NCI-H2107 (cell line): ENCODE measurements at regions not wholly inside any gene's neighbourhood (a gene's known extent, or its start where the extent isn't known, plus 50 kb on each side); places are given as distances from the start of the nearest gene placed in this dataset.
"Not testable (repeated sequence)": the region's sequence is repeated elsewhere in the genome, so short reads cannot be mapped to it uniquely, and the experiment has no call there.

ENCODE experiments used
- DNase-seq: peaks from one replicate; lab custom pipeline; 2025; lab: John Stamatoyannopoulos, UW

DNA sequence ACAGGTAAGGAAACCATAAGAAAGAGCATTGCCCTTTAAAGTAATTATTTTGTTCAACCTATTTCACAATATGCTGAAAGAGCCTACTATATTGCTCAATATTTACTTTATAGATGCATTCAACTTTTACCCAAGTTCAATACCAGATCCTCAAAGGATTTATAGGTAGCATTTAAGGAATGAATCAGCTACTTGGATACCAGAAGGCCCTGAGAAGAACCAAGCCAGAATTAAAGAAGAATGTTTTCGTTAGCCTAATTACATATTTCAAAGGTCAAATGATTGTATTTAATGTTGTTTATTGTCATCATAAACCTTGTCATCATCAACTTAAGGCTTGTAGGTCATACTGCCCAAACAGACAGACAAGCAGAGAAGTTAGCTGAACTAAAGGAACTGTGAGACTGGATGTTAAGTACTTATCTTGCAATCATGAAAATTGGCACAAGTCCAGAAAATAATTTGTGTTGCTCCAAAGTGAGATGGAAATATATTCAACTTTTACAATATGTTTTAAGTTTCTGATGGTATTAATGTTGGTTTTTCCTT is 636.7 kb downstream of the RFPL4B start:
- no peak for DNase-seq

- DNase-seq = no peak
Measured at GRCh38 chr6:112984899-112985298, 637.8 kb downstream of the RFPL4B start.

DNA sequence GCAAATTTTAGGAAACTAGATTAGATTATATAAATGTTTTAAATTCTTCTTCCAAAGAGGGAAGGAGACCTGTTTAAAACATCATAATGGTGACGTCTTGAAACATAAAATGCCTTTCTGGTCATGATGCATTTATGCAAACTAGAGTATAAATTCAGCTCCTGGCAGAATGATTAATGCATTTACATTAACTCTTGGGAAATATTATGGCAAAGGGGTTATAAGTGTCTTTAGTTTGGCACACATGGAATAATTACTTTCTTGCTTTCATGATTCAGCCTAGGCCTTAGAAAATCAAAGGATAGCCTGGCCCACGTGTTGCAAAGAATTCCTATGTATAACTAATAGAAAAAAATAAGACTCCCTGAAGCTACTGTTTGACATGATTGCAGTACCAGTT is 639.2 kb downstream of the RFPL4B start:
- DNase-seq = no peak

GRCh38 chr6:112988748-112989147 is 641.6 kb downstream of the RFPL4B start:
- DNase-seq = no peak

- DNase-seq = no peak
Measured at GRCh38 chr6:112990971-112991370, 643.8 kb downstream of the RFPL4B start.

DNA sequence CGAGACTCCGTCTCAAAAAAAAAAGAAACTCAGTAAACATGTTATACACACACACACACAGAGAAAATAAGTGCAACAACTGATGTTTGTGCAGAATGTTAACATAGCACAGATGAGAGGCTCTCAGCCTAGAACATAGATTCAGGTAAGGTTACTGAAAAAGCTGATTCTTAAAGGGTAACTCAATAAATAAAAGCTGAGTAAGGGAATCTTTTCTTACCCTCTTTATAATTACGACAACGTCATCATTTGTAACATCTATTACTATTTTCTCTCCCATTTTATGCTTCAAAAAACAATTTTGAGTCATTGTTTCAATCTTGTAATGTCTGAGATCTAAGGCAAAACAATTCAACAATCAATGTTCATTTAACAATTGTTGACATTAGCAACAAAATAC is 644.8 kb downstream of the RFPL4B start:
- no peak for DNase-seq

- no peak for DNase-seq
Measured at GRCh38 chr6:112997421-112998085, 650.4 kb downstream of the RFPL4B start.

- DNase-seq = no peak
Measured at GRCh38 chr6:113004054-113004453, 656.9 kb downstream of the RFPL4B start.

GRCh38 chr6:113004470-113005270 is 657.5 kb downstream of the RFPL4B start:
- DNase-seq = no peak

DNA sequence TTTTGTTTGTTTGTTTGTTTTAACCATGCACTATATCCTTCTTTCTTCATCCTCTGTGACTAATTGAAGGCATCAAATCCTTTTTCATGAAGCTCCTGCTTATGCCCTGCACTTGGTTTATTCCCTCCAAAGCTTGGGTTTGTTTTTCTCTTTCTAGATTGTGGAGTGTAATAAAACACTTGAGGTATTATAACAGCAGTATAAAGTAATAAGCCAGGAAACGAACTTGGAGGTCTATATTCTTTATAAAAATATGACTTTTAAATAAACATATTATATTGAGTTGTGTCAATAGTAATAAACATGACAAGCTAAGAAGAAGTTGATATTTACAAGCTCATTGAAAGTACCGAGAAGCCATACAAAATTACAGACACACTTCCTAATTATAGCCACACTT is 659.4 kb downstream of the RFPL4B start:
- no peak for DNase-seq

DNA sequence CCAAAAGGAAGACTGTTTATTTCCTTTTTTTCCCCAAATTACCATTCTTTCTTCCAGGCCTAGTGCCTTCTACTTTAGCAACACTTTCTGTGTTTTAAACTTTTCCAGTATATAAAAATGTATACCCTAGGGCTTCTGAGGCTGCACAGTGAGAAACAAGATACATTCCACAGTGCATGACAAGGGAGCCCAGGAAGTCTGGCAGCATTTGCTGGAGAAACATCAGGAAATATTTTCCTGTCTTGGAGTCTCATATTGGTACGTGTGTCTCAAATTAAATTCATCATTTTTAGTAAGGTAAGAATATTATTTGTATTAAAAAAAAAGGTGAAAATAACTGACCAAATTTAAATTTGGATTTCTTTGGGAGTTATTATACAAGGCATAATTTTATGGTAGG is 662.6 kb downstream of the RFPL4B start:
- no peak for DNase-seq

DNA sequence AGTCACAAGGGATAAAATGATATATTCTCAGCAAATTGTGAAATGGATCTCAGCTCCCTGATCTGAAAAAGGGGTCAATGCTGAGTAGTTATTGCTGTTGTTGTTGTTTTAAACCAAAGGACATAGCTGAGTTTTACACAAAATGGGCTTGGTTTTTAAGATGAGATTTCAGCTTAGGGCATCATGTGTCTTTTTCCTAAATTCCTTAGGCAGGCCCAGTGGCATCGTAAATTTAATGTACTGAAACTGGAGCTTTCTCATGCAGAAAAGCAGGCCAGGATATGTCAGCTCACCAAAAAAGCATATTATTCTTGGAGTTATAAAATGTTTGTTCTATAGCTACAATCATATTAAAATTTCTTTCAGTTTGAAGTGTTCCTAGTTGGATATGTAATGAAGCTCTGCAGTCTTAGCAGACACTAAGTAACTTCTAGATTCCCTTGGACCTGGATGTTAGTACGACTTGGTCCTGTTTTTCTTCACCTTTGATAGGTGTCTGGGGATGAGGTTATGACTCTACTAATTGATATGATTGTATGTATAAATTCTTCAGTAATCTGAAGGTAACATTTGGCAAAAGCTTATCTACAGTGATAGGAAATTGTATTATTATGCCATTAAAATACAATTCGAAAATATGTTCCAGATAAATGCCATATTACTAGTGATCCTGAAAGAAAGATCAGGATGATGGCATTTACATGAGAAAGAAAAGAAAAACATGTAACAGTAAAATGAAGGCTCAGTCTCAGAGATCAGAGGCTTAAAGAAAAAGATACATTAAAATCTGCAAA is 663.3 kb downstream of the RFPL4B start:
- no peak for DNase-seq

DNA sequence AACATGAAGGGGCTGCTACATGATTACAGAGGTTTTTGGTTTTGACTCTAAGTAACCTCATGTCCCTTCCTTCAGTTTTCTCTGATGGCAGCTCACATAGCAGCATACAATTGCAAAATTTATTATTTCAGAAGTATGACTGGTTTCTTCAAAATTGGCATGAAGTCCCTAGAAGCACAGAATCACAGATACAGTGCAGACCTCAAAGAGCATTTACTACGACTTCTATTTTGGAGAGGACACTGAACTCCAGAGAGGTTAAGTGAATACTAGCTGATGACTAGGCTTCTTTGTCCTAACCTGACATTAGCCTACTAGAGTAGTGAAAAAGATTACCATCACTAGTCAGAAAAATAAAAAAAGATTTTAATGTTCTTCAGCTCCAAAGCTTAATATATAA is 664.3 kb downstream of the RFPL4B start:
- DNase-seq = no peak

GRCh38 chr6:113011801-113012200 is 664.7 kb downstream of the RFPL4B start:
- no peak for DNase-seq

DNA sequence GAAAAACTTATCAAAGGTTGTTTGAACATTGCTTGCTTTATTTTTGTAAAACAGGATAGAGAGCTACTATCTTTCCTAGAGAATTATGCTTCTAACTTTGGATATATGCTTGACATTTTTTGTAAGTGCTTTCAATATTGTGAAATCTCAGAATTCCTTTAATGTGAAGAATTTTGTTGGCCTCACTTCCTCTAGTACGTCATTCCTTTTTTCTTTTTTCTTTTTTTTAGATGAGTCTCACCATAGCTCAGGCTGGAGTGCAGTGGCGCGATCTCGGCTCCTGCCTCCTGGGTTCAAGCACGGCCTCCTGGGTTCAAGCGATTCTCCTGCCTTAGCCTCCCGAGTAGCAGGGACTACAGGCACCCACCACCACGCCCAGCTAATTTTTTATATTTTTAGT is 668.1 kb downstream of the RFPL4B start:
- DNase-seq = no peak

DNA sequence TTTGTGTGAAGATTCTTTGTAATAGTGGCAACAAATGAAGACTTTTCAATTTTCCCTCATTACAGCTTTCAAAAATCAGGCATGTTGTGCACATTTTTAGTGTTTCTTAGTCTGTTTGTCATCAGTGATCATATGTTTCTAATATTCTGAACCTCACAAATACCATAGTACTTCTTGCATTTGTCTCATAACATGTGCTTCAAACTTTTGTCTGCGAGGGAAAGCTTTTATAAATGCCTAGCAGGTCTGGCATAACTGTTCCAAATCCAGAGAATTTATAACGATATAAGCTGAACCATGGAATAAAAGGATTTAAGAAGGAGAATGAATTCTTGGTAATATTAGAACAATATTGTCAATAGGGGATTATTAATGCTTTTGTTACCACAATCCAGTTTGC is 670.2 kb downstream of the RFPL4B start:
- no peak for DNase-seq

GRCh38 chr6:113018351-113019151 is 671.4 kb downstream of the RFPL4B start:
- no peak for DNase-seq

GRCh38 chr6:113019176-113019575 is 672.0 kb downstream of the RFPL4B start:
- DNase-seq = no peak

- DNase-seq = no peak
Measured at GRCh38 chr6:113027780-113028179, 680.6 kb downstream of the RFPL4B start.

- not testable (repeated sequence) for DNase-seq
Measured at GRCh38 chr6:113029161-113029560, 682.0 kb downstream of the RFPL4B start.

DNA sequence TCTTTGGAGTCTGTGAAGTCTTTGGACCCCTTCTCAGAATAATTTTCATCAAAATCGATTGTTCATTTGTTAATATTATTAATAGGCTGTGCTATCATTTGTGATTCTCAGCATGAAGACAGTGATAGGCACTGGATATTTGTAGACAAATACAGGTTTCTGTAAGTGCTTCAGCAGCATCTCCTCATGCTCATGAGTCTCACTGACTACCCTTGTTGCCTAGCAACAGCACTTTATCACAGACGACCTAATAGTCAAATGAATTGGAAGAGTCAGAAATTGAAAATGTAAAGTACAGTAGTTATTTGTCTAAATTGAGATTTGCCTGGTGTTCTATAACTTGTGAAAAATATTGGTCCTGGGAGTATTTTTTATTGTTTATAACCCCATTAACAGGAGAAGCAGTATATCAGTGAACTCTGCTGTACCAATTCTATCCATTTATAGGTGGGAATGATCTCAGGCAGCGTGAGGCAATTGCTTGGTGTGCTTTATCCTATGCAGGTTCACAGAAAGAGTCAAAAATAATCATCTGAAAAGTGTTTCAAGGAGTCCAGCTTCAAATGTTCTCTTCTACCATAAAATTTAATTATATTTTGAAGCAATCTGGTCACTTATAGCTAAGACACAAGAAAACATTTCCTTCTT is 684.6 kb downstream of the RFPL4B start:
- DNase-seq = no peak
